NCI-H2081 treated with DMSO at 0.1 percent for 48 hours (cell line): ENCODE measurements at regions not wholly inside any gene's neighbourhood (a gene's known extent, or its start where the extent isn't known, plus 50 kb on each side); places are given as distances from the start of the nearest gene placed in this dataset.

Experiments
- DNase-seq: peaks from one replicate; lab custom pipeline; 2025; lab: John Stamatoyannopoulos, UW

- DNase-seq, result no peak
Observed at GRCh38 chr9:38286357-38286756, 106.1 kb upstream of the ALDH1B1 start.

- no peak for DNase-seq
Observed at GRCh38 chr9:38285236-38285635, 107.3 kb upstream of the ALDH1B1 start.

- peak; percentile 77 for DNase-seq
Observed at GRCh38 chr9:38284588-38285051, 107.9 kb upstream of the ALDH1B1 start.

DNA sequence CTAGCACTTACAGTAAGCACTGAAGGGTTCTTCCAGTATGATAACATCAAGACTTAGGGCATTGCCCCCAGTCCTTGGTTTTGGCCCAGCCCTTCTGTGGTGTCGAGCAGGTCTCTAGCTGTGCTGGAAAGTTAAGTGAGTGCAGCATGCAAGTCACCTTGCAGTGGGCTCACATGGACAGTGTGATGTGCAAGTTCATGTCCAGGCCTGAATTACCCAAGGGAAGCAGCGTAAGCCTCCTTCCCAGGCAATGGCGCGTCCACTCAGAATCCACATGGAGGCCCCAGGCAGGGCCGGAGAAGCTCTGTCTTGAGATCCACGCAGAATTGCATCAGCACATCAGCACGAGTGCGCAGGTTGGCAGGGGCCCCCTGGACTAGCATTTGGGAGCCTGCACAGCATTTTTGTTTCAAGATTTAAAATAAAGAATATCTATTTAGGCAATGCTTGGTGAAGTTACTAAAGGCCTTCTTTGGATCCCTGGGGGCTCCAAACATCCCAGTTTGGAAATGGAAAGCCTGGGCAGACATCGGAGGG lies 108.4 kb upstream of the ALDH1B1 start:
- no peak for DNase-seq

DNA sequence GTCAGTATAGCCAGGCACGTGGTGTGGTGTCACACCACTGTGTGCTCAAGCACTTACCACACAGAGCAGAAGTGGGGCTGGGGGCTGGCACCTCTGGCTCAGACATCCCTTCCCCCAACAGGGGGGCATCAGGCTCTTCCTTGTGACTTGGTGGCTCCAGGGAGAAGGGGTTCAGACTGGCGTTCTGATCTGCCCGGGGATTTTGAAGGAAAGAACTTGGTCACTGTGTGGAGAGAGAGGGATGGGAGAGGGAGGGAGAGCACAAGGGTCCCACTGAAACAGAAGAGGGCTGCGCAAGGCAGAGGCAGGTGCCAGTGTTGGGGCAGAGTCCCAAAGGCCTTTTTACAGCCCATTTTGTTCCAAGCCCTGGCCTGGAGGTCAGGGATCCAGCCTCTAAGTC lies 109.7 kb upstream of the ALDH1B1 start:
- DNase-seq, result no peak

DNA sequence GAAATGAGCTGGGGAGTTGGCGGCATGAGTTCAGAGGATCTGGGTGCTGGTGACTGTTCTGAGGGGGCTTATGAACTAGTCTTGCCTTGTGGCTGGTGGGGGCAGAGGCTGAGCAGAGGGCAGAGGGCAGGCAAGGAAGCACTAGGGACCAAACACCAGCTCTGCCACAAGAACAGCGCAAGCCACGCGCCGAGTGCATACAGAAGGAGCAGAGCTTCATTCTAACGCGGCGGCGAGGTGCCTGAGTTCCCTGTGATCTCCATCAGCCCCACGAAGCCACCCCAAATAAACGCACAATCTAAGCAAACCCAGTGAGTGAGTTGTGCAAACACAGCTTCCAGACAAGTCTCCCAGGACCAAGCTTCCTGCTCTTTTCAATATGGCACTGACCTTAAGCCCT lies 110.6 kb upstream of the ALDH1B1 start:
- DNase-seq, result no peak

DNA sequence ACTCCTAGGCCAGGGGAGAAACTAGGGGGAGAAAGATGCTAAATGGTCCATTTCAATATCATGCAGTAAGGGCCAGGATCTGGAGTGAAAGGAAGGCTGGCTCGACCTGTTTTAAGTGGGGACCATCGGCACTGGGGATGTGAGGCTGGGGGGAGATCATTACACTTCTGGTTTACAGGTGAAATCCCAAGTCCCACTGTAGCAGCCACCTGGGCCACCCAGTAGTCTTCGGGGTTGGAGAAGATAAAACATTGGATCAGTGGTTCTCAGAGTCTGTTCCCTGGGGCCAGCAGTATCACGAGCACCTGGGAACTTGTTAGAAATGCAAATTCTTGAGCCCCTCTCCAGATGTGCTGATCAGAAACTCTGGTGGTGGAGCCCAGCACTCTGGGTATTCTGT lies 111.3 kb upstream of the ALDH1B1 start:
- DNase-seq, result no peak

DNA sequence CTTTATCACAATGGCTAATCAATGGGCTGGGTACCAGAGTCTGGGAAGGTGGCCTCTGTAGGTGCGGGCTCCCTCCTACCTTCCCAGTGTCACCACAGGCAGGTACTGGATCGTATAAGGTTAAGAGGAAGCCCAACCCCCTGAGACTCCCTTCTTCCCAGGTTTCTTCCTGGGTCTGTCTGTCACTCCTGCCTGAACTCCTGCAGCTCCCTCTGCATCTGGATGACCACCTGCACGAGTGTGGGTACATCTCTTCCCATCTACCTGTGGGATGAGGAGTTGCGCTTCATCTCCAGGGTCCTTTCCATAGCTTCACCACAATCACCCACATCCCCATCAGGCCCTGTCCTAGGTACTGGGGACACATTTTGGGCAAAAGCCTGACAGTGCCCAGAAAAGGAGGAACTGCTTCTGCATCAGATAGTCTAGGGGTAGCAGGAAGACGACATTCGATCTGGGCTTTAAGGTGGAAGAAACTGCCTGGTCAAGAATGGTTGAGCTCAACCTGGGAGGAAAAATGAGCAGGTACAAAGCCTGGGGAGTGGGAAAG lies 112.2 kb upstream of the ALDH1B1 start:
- no peak for DNase-seq

DNA sequence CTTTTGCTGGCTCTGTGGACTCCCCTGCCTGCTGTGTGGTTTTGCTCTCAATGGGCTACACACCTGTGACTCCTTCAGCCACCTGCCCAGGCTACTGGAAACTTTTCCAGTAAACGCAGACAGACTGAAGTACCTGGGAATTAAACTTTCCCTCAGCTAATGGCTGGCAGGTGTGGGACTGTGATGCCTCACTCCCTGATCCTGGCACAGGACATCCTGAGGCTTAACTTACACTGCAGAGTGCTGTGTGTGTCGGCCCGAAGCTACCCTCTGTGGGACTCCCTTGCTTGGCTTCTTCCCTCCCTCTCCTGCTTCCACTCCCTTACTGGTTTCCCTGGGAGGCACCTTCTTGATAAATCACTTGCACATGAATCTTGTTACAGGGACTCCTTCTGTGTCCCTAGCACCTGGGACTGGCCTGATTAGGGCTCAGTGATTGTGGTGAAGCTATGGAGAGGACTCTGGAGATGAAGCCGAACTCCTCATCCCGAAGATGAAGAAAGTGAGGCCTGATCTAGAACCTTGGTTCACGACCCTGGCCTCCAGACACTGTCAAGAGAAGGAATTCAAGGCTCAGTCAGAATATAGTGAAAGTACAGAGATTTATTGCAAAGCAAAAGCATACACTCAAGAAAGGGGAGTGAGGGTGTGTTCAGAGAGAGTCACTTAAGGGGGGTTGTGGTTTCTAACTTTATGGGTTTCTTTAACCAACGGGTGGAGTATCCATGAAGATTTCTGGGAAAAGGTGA lies 113.4 kb upstream of the ALDH1B1 start:
- DNase-seq, result no peak

GRCh38 chr9:38278457-38278856 lies 114.0 kb upstream of the ALDH1B1 start:
- DNase-seq, result no peak

- DNase-seq, result no peak
Observed at GRCh38 chr9:38277601-38278200, 114.8 kb upstream of the ALDH1B1 start.

GRCh38 chr9:38276771-38277439 lies 115.6 kb upstream of the ALDH1B1 start:
- DNase-seq, result no peak

DNA sequence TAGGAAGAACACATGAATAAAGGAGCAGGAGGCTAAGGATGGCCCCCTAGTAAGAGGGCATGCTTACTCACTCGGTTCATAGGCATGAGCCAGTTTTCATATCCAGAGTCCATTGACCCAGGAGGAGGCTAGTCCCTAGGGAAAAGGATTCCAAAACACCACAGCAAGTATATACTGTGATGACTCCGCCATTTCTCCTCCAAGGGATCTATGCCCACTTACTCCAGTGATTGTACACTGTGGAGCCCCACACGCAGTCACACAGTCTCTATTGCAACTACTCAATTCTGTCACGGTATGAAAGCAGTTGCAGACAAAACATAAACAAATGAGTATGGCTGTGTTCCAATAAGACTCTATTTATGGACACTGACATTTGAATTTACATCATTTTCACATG lies 117.7 kb upstream of the ALDH1B1 start:
- no peak for DNase-seq

- no peak for DNase-seq
Observed at GRCh38 chr9:38272710-38273109, 119.8 kb upstream of the ALDH1B1 start.

DNA sequence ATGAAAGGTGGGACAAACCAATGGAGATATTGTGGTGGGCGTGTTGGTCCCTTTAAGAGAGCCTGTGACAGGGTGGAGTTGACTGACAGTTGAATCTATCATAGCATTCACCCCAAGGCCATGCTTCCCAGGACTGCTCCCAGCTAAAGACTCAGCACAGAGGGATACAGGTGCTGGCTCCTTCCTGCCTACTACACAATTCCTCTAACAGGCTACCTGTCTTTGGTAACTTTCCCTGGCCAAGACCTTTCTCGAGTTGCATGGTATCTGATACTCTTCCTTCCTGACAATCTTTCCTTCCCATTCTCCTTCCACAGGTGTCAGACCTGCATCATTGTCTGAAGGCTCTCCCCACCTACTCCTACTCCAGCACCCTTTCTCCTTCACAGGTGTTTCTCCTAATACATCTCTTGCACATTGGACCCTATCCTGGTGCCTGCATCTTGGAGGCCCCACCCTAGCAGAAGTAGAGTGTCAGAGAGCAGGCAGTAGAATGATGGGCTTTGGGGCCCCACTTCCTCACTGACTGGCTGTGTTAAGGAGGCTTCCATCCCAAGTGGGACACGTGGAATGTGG lies 120.7 kb upstream of the ALDH1B1 start:
- DNase-seq, result no peak

DNA sequence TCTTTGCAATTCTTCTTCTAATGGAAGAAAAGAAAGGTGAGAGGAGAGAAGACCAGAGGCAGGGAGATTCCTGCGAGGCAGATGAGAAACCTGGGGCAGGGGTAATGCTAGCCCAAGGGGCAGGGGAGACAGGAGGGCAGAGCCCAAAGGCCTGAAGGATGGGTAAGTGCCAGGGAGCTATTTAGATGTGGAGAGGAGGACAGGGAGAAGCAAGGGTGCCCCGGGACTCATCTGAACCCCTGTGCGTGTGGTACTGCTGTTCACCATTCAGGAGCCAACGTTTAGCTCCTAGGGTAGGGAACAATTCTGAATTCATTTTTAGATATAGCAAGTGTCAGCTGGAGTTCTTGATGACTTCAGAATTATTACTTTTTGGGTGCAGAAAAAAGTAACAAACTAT lies 122.7 kb upstream of the ALDH1B1 start:
- no peak for DNase-seq

DNA sequence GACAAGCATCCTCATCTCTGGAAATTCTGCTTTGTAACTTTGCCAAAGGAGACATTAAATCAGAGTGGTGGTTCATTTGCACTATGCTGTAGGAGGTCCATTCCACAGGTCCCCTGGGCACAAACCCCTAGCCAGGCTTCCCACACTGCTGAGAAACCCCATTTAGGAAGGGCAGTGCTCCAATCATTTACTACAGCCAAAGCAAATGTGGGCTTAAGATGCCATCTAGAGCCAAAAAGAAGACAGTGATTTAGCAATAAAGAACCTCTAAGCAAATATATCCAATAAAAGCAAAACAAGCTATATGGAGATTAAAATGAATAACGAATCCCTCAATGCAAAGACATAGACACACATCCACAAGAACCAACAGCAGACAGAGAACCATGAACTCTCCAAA lies 129.0 kb upstream of the ALDH1B1 start:
- no peak for DNase-seq

DNA sequence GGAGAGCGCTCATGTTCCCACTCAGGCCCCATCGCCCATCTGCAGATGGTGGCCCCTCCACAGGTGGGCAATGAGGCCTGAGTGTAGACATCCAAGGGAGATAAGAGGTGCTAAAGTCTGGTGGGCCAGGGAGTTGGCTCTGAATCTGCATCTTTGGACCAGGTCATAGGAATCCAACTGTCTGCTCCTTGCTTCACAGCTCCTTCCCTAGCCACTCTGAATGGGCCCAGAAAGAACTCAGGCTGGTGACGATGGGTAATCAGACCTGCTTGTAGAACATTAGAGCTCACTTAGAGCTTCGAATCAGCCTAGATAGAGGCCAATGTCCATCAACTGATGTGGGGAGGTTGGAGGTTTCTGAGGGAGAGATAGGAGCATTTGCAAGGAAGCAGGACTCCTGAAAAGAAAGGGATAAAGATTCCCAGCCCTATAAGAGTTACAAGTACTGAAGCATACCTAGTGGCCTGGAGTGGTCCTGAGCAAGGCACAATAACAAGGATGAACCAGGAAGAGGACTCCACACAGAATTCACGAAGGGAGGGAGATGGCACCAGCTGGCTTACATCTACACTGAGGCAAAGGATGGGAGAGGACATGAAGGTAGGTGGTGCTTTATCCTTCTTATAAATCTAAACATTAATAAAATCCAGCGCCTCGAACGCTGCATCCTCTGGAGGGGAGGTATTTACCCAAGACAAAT lies 132.8 kb upstream of the ALDH1B1 start:
- no peak for DNase-seq

DNA sequence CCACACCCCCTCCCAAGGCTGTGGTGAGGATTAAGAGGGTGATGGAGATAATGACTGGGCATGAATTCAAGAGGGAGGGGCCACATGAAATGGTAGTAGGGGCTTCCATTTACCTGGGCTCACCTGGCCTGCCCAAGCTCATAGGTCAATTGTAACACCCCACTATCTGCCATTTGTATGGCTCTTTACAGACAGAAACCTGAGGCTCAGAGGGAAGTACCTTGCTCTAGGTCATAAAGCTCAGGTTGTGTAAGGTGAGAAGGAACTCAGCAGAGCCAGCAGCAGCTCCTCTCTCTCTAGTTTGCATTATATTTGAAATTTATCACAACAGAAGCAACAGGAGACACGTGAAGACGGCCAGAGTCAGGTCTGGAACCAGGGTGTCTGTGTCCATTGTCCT lies 133.4 kb upstream of the ALDH1B1 start:
- DNase-seq, result no peak

GRCh38 chr9:38257626-38258215 lies 134.8 kb upstream of the ALDH1B1 start:
- no peak for DNase-seq

DNA sequence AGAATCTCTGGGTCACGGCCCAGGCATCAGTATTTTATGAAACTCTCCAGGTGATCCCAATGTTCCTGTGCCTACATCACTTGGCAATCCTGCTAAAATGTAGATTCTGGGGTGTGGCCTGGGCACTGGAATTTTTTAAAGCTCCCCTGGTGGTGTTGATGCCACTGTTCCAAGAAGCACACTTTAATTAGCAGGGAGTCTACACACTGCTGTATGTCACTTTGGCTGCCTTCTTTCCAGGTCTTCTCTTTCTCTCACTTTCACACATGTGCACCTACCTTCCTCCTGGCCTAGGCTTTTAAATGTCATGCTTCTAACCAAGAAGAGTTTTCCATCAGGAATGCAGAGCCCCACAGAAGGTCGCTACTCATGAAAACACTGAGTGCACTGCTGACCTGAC lies 136.0 kb upstream of the ALDH1B1 start:
- no peak for DNase-seq
